HG02973 (cell line): ENCODE measurements at regions not wholly inside any gene's neighbourhood (a gene's known extent, or its start where the extent isn't known, plus 50 kb on each side); places are given as distances from the start of the nearest gene placed in this dataset.

Experiments used
- ATAC-seq: cut with Tn5 transposase; IDR thresholded peaks from one replicate; pipeline ENCODE4 v1.9.1; 2021; ENCODE audit warnings: moderate library complexity; ENCODE audit not compliant: unreplicated experiment

- no peak for ATAC-seq
Observed at GRCh38 chr21:15149600-15150224, 84.9 kb upstream of the NRIP1 start.

- ATAC-seq, result no peak
Observed at GRCh38 chr21:15151385-15152103, 86.7 kb upstream of the NRIP1 start.

- ATAC-seq, result no peak
Observed at GRCh38 chr21:15152591-15152990, 87.8 kb upstream of the NRIP1 start.

GRCh38 chr21:15159382-15160020 is 94.7 kb upstream of the NRIP1 start:
- no peak for ATAC-seq

GRCh38 chr21:15160136-15160535 is 95.3 kb upstream of the NRIP1 start:
- ATAC-seq, result no peak

GRCh38 chr21:15162921-15163320 is 98.1 kb upstream of the NRIP1 start:
- no peak for ATAC-seq

- no peak for ATAC-seq
Observed at GRCh38 chr21:15164273-15164672, 99.5 kb upstream of the NRIP1 start.

- no peak for ATAC-seq
Observed at GRCh38 chr21:15164678-15165303, 100.0 kb upstream of the NRIP1 start.

- no peak for ATAC-seq
Observed at GRCh38 chr21:15170614-15171013, 105.8 kb upstream of the NRIP1 start.

GRCh38 chr21:15171546-15171945 is 106.7 kb upstream of the NRIP1 start:
- no peak for ATAC-seq

GRCh38 chr21:15172963-15173362 is 108.2 kb upstream of the NRIP1 start:
- no peak for ATAC-seq

GRCh38 chr21:15174923-15175322 is 110.1 kb upstream of the NRIP1 start:
- ATAC-seq, result no peak

GRCh38 chr21:15182731-15183130 is 117.9 kb upstream of the NRIP1 start:
- ATAC-seq, result no peak

GRCh38 chr21:15183813-15184257 is 119.0 kb upstream of the NRIP1 start:
- ATAC-seq, result no peak

GRCh38 chr21:15190412-15190811 is 125.6 kb upstream of the NRIP1 start:
- no peak for ATAC-seq

- ATAC-seq, result no peak
Observed at GRCh38 chr21:15190837-15191236, 126.0 kb upstream of the NRIP1 start.

- ATAC-seq, result no peak
Observed at GRCh38 chr21:15191342-15191741, 126.5 kb upstream of the NRIP1 start.

- no peak for ATAC-seq
Observed at GRCh38 chr21:15192243-15192642, 127.4 kb upstream of the NRIP1 start.

- ATAC-seq, result no peak
Observed at GRCh38 chr21:15193937-15194336, 129.1 kb upstream of the NRIP1 start.

GRCh38 chr21:15195104-15195503 is 130.3 kb upstream of the NRIP1 start:
- ATAC-seq, result no peak

- ATAC-seq, result no peak
Observed at GRCh38 chr21:15195768-15196167, 131.0 kb upstream of the NRIP1 start.

GRCh38 chr21:15197696-15198095 is 132.9 kb upstream of the NRIP1 start:
- ATAC-seq, result no peak
